ENCODE measurements at regions not wholly inside any gene's neighbourhood (a gene's known extent, or its start where the extent isn't known, plus 50 kb on each side); places are given as distances from the start of the nearest gene placed in this dataset.

GRCh38 chr5:6090079-6090654 lies 288.2 kb downstream of the MED10 start:
- Histone ChIP-seq H4K20me1 (ENCODE audit: insufficient read depth, low read length) (no peaks in the 10 kb centered on the region), H2AFZ (ENCODE audit: low read length) (no peak overlapping the region), H3F3A (ENCODE audit: insufficient read depth, low read length) (no peaks in the 10 kb centered on the region), H3K4me2 (ENCODE audit: low read length) (no peak overlapping the region), H3K9me2 (ENCODE audit: low read depth, low read length) (no peaks in the 10 kb centered on the region), H3K79me2 (ENCODE audit: insufficient read depth, low read length) (no peaks in the 10 kb centered on the region), H3K4me3 (ENCODE audit: low read depth, low read length, poor library complexity, severe bottlenecking) (no peak overlapping the region), H3K27me3 (ENCODE audit: insufficient read depth, low read length) (no peaks in the 10 kb centered on the region), H3K9ac (ENCODE audit: low read length) (no peak overlapping the region), H3K4me1 (ENCODE audit: insufficient read depth, low read length, severe bottlenecking) (no peaks in the 10 kb centered on the region), H3K27ac (ENCODE audit: low read depth, low read length, poor library complexity, severe bottlenecking) (no peak overlapping the region), H3K9me3 (ENCODE audit: low read length) (no peaks in the 10 kb centered on the region), H3K36me3 (ENCODE audit: insufficient read depth, low read length) (no peaks in the 10 kb centered on the region)
- no peak for TF ChIP-seq CTCF (IDR thresholded peaks at IDR 0.05; ENCODE audit: low read length)
- no peak for TF ChIP-seq EZH2 (IDR thresholded peaks at IDR 0.05; ENCODE audit: borderline replicate concordance, low read length)

DNA sequence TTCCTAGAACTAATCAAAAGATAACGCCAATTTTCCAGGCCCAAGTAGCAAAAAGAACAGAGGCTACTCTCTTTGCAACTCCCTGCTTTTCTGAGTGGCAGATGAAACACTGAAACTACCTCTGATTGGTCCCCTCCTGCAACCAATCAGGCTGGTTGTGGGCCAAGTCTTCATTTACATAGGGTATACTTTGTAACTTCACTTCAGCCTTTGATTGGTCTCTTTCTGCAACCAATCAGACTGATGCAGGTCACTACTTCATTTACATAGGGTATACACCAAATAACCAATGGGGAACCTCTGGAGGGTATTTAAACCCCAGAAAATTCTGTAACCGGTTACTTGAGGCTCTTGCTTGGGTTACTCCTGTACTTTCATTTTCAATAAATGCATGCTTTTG lies 289.6 kb downstream of the MED10 start:
- H3K4me1 ChIP-seq (ENCODE audit: insufficient read depth, low read length, severe bottlenecking) = no peaks in the 10 kb centered on the region
- no peaks in the 10 kb centered on the region for H3F3A ChIP-seq (ENCODE audit: insufficient read depth, low read length)
- H3K9me3 ChIP-seq (ENCODE audit: low read length) = no peaks in the 10 kb centered on the region
- no peak overlapping the region for H3K27ac ChIP-seq (ENCODE audit: low read depth, low read length, poor library complexity, severe bottlenecking)
- H3K4me3 ChIP-seq (ENCODE audit: low read depth, low read length, poor library complexity, severe bottlenecking) = no peak overlapping the region
- no peak for TF ChIP-seq EZH2 (IDR thresholded peaks at IDR 0.05; ENCODE audit: borderline replicate concordance, low read length)
- TF ChIP-seq CTCF (IDR thresholded peaks at IDR 0.05; ENCODE audit: low read length) = no peak
- H3K9ac ChIP-seq (ENCODE audit: low read length) = no peak overlapping the region
- no peaks in the 10 kb centered on the region for H3K27me3 ChIP-seq (ENCODE audit: insufficient read depth, low read length)
- H3K79me2 ChIP-seq (ENCODE audit: insufficient read depth, low read length) = no peaks in the 10 kb centered on the region
- no peak overlapping the region for H3K4me2 ChIP-seq (ENCODE audit: low read length)
- no peaks in the 10 kb centered on the region for H4K20me1 ChIP-seq (ENCODE audit: insufficient read depth, low read length)
- H2AFZ ChIP-seq (ENCODE audit: low read length) = no peak overlapping the region
- no peaks in the 10 kb centered on the region for H3K9me2 ChIP-seq (ENCODE audit: low read depth, low read length)
- H3K36me3 ChIP-seq (ENCODE audit: insufficient read depth, low read length) = no peaks in the 10 kb centered on the region

DNA sequence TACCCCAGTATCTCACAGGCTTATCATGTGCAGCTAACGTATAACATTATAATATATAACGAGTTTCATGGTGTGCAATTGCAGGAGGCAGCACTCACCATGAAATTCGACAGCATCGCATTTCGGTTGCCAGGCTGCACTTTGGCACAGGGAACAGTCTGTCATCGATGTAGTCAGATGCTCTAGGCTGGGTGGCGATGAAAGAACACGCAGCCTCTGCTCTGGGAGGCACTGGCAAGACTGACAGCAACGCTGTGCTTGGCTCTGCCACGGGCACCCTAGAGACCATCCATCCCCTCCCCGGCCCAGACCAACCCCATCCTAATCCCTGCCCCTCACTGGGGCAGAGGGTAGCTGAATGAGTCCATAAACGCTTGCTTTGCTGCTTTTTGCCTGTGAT lies 290.8 kb downstream of the MED10 start:
- no peaks in the 10 kb centered on the region for H3K9me3 ChIP-seq (ENCODE audit: low read length)
- H3K4me3 ChIP-seq (ENCODE audit: low read depth, low read length, poor library complexity, severe bottlenecking) = no peak overlapping the region
- no peaks in the 10 kb centered on the region for H3K27me3 ChIP-seq (ENCODE audit: insufficient read depth, low read length)
- no peaks in the 10 kb centered on the region for H3K4me1 ChIP-seq (ENCODE audit: insufficient read depth, low read length, severe bottlenecking)
- no peaks in the 10 kb centered on the region for H4K20me1 ChIP-seq (ENCODE audit: insufficient read depth, low read length)
- no peaks in the 10 kb centered on the region for H3K36me3 ChIP-seq (ENCODE audit: insufficient read depth, low read length)
- no peak overlapping the region for H2AFZ ChIP-seq (ENCODE audit: low read length)
- TF ChIP-seq EZH2 (IDR thresholded peaks at IDR 0.05; ENCODE audit: borderline replicate concordance, low read length) = no peak
- TF ChIP-seq CTCF (IDR thresholded peaks at IDR 0.05; ENCODE audit: low read length) = no peak
- no peaks in the 10 kb centered on the region for H3K9me2 ChIP-seq (ENCODE audit: low read depth, low read length)
- no peaks in the 10 kb centered on the region for H3K79me2 ChIP-seq (ENCODE audit: insufficient read depth, low read length)
- H3K4me2 ChIP-seq (ENCODE audit: low read length) = no peak overlapping the region
- H3K27ac ChIP-seq (ENCODE audit: low read depth, low read length, poor library complexity, severe bottlenecking) = no peak overlapping the region
- H3K9ac ChIP-seq (ENCODE audit: low read length) = no peak overlapping the region
- H3F3A ChIP-seq (ENCODE audit: insufficient read depth, low read length) = no peaks in the 10 kb centered on the region
